ENCODE measurements at regions not wholly inside any gene's neighbourhood (a gene's known extent, or its start where the extent isn't known, plus 50 kb on each side); places are given as distances from the start of the nearest gene placed in this dataset.

DNA sequence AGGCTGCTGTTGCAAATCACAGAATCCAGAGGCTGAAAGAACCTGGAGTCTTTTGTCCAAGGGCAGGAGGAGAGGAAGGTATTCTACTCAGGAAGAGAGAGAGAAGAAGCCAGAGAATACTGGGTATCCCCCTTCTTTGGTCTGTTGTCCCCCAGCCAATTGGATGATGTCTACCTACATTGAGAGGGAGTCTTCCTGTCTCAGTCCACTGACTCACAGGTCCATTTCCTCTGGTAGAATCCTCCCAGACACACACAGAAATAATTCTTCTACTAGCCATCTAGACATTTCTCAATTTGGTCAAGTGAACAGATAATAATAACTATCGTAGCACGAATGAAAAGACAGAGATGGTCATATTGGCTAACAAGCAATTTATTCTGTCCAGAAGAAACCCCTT, 416.4 kb upstream of the UBE2E3 start:
- no CpG with 5 or more reads among the region's 2 CpGs for WGBS (ENCODE audit: insufficient coverage)
- no peaks in the 10 kb centered on the region for H3K27me3 ChIP-seq (ENCODE audit: control insufficient read depth, insufficient read depth, low read length)
- H3K27me3 Mint-ChIP-seq (ENCODE audit: low read depth in 2 of 2) = no peaks in the 10 kb centered on the region
- H3K9me3 Mint-ChIP-seq = no peaks in the 10 kb centered on the region
- no peak overlapping the region for H3K27ac ChIP-seq (ENCODE audit: low read length)
- TF ChIP-seq, protein P1, sequence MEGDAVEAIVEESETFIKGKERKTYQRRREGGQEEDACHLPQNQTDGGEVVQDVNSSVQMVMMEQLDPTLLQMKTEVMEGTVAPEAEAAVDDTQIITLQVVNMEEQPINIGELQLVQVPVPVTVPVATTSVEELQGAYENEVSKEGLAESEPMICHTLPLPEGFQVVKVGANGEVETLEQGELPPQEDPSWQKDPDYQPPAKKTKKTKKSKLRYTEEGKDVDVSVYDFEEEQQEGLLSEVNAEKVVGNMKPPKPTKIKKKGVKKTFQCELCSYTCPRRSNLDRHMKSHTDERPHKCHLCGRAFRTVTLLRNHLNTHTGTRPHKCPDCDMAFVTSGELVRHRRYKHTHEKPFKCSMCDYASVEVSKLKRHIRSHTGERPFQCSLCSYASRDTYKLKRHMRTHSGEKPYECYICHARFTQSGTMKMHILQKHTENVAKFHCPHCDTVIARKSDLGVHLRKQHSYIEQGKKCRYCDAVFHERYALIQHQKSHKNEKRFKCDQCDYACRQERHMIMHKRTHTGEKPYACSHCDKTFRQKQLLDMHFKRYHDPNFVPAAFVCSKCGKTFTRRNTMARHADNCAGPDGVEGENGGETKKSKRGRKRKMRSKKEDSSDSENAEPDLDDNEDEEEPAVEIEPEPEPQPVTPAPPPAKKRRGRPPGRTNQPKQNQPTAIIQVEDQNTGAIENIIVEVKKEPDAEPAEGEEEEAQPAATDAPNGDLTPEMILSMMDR (IDR thresholded peaks at IDR 0.05) = no peak
- intact Hi-C loops (cut with micrococcal nuclease) = no loop called here
- no peak overlapping the region for H3K4me3 ChIP-seq (ENCODE audit: low read length)
- no peaks in the 10 kb centered on the region for H3K36me3 Mint-ChIP-seq
- no peaks in the 10 kb centered on the region for H3K4me1 Mint-ChIP-seq
- no peaks in the 10 kb centered on the region for H3K36me3 ChIP-seq (ENCODE audit: control insufficient read depth, insufficient read depth, low read length)
- DNase-seq (no peak), ATAC-seq (no peak)
- H3K9me3 ChIP-seq (ENCODE audit: control insufficient read depth, insufficient read depth, low read length) = no peaks in the 10 kb centered on the region
- no peak overlapping the region for H3K4me3 Mint-ChIP-seq
- no peaks in the 10 kb centered on the region for H3K4me1 ChIP-seq (ENCODE audit: control insufficient read depth, insufficient read depth, low read length)
- no peak overlapping the region for H3K27ac Mint-ChIP-seq

DNA sequence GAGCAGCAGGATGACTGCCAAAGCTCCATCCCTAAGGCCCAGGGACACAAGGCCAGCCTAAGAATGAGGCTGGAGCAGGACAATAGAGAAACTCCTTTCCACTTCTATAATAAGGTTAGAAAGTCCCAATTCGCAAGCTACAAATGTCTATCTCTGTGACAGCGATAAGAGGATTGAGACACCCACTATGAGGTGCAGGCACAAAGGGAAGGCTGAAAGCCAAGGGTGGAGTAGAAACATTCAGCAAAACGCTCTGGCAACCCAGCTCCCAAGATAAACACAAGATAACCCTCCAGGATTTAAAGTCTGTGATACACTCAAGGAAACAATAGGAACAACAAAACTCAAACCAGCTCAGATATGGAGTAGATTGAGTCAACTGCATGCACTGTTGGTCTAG, 418.0 kb upstream of the UBE2E3 start:
- no peaks in the 10 kb centered on the region for H3K9me3 Mint-ChIP-seq
- no peak overlapping the region for H3K27ac Mint-ChIP-seq
- H3K9me3 ChIP-seq (ENCODE audit: control insufficient read depth, insufficient read depth, low read length) = no peaks in the 10 kb centered on the region
- H3K27me3 ChIP-seq (ENCODE audit: control insufficient read depth, insufficient read depth, low read length) = no peaks in the 10 kb centered on the region
- no peaks in the 10 kb centered on the region for H3K27me3 Mint-ChIP-seq (ENCODE audit: low read depth in 2 of 2)
- no peaks in the 10 kb centered on the region for H3K36me3 ChIP-seq (ENCODE audit: control insufficient read depth, insufficient read depth, low read length)
- H3K36me3 Mint-ChIP-seq = no peaks in the 10 kb centered on the region
- H3K4me3 ChIP-seq (ENCODE audit: low read length) = no peak overlapping the region
- H3K4me1 ChIP-seq (ENCODE audit: control insufficient read depth, insufficient read depth, low read length) = no peaks in the 10 kb centered on the region
- DNase-seq (no peak), ATAC-seq (no peak)
- H3K4me1 Mint-ChIP-seq = no peaks in the 10 kb centered on the region
- no peak overlapping the region for H3K27ac ChIP-seq (ENCODE audit: low read length)
- WGBS (ENCODE audit: insufficient coverage) = 83% methylated on average over 3 of the region's 3 CpGs
- no peak overlapping the region for H3K4me3 Mint-ChIP-seq
- intact Hi-C loops (cut with micrococcal nuclease) = no loop called here
- TF ChIP-seq, protein P1 (IDR thresholded peaks at IDR 0.05) = no peak

DNA sequence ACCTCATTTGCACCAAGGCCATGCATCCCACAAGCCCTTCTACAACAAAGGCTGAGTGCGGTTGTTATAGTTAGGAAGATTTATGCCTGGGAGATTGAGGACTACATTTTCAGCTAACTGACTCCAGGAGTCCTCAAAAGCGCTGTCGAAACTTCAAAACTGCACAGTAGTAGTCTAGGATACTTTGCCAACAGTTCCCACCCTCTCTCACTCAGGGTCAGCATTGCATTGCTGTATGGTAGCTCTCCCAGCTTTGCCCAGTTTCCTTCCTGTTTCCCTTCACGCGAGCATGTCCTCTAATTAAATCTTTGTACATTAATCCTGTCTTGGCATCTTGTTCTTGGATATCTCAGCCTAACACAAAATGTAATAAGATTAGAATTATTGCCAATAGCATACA, 420.6 kb upstream of the UBE2E3 start:
- Mint-ChIP-seq H3K4me1 (no peaks in the 10 kb centered on the region), H3K27me3 (ENCODE audit: low read depth in 2 of 2) (no peaks in the 10 kb centered on the region), H3K36me3 (no peaks in the 10 kb centered on the region), H3K27ac (no peak overlapping the region), H3K9me3 (no peaks in the 10 kb centered on the region), H3K4me3 (no peak overlapping the region)
- intact Hi-C loops (cut with micrococcal nuclease) = no loop called here
- H3K27me3 ChIP-seq (ENCODE audit: control insufficient read depth, insufficient read depth, low read length) = no peaks in the 10 kb centered on the region
- no peaks in the 10 kb centered on the region for H3K9me3 ChIP-seq (ENCODE audit: control insufficient read depth, insufficient read depth, low read length)
- H3K27ac ChIP-seq (ENCODE audit: low read length) = no peak overlapping the region
- DNase-seq (no peak), ATAC-seq (no peak)
- no peaks in the 10 kb centered on the region for H3K36me3 ChIP-seq (ENCODE audit: control insufficient read depth, insufficient read depth, low read length)
- TF ChIP-seq, protein P1 (IDR thresholded peaks at IDR 0.05) = no peak
- H3K4me3 ChIP-seq (ENCODE audit: low read length) = no peak overlapping the region
- no peaks in the 10 kb centered on the region for H3K4me1 ChIP-seq (ENCODE audit: control insufficient read depth, insufficient read depth, low read length)
- WGBS (ENCODE audit: insufficient coverage) = 26% methylated on average over 4 of the region's 5 CpGs

DNA sequence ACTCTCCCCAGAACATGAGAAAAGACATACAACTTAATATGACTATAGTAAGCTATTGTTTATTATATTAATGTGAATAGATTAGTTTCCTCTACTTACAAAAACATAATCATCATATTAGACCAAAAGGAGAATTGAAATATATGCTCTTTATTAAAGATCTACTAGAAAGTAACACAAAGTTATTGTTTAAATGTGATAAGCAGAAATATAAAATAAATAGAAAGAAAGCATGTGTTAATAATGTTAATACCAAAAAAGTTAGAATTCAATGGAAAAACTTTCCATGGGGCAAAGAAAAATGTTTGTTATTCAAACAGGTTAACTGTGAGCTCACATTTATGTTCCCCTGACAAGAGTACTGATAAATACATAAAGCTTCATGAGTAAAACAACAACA, 421.4 kb upstream of the UBE2E3 start:
- Mint-ChIP-seq H3K4me3 (no peak overlapping the region), H3K9me3 (peaks cover 0 to 2% of the 10 kb centered on the region in 2 donors), H3K27ac (no peak overlapping the region), H3K27me3 (ENCODE audit: low read depth in 2 of 2) (no peaks in the 10 kb centered on the region), H3K36me3 (no peaks in the 10 kb centered on the region), H3K4me1 (no peaks in the 10 kb centered on the region)
- TF ChIP-seq, protein P1 (IDR thresholded peaks at IDR 0.05) = no peak
- Histone ChIP-seq H3K9me3 (ENCODE audit: control insufficient read depth, insufficient read depth, low read length) (no peaks in the 10 kb centered on the region), H3K27me3 (ENCODE audit: control insufficient read depth, insufficient read depth, low read length) (no peaks in the 10 kb centered on the region), H3K4me1 (ENCODE audit: control insufficient read depth, insufficient read depth, low read length) (no peaks in the 10 kb centered on the region), H3K27ac (ENCODE audit: low read length) (no peak overlapping the region), H3K36me3 (ENCODE audit: control insufficient read depth, insufficient read depth, low read length) (no peaks in the 10 kb centered on the region), H3K4me3 (ENCODE audit: low read length) (no peak overlapping the region)
- DNase-seq (no peak), ATAC-seq (no peak)
- intact Hi-C loops (cut with micrococcal nuclease) = no loop called here

Data from natural killer cell (primary cell).